ENCODE measurements at regions not wholly inside any gene's neighbourhood (a gene's known extent, or its start where the extent isn't known, plus 50 kb on each side); places are given as distances from the start of the nearest gene placed in this dataset.

- TF ChIP-seq STAT6 (CRISPR knock-in tag; conservative IDR thresholded peaks at IDR 0.05; ENCODE audit: low read depth) (no peak), AR (CRISPR knock-in tag; IDR thresholded peaks at IDR 0.05) (no peak), NFATC4 (CRISPR knock-in tag; IDR thresholded peaks at IDR 0.05) (no peak), ZNF532 (CRISPR knock-in tag; IDR thresholded peaks at IDR 0.05; ENCODE audit: borderline replicate concordance) (no peak), MLX (CRISPR knock-in tag; IDR thresholded peaks at IDR 0.05) (no peak), SMAD3 (CRISPR knock-in tag; IDR thresholded peaks at IDR 0.05; ENCODE audit: borderline replicate concordance) (no peak), NR1H2 (CRISPR knock-in tag; IDR thresholded peaks at IDR 0.05) (no peak), TP53 (CRISPR knock-in tag; IDR thresholded peaks at IDR 0.05) (no peak)
These were observed 491.7 kb downstream of the DHX35 start (continued) for GRCh38 chr20:39453890-39454289.

GRCh38 chr20:39452583-39453340, 490.6 kb downstream of the DHX35 start:
- no peaks in the 10 kb centered on the region; the same call in 1 of the 2 replicates for H3K27me3 Mint-ChIP-seq (ENCODE audit: low read depth)
- H3K4me1 Mint-ChIP-seq: peaks cover 16% of the 10 kb centered on the region
- DNase-seq (ENCODE audit: low spot score) (no peak), ATAC-seq (no peak)
- CTCF ChIA-PET: interaction anchor here (0.7 to 1.6 kb wide), 4 partner anchors 23 to 188 kb away, joined by 3 to 5 read pairs (median 4); no protein-coding TSS in a partner anchor
- POLR2A ChIA-PET: no interaction called here
- H3K36me3 Mint-ChIP-seq: no peaks in the 10 kb centered on the region
- TF ChIP-seq NR1H2 (CRISPR knock-in tag; IDR thresholded peaks at IDR 0.05): no peak
- TF ChIP-seq HMGA2 (CRISPR knock-in tag; IDR thresholded peaks at IDR 0.05): no peak
- TF ChIP-seq TCF7 (CRISPR knock-in tag; IDR thresholded peaks at IDR 0.05; ENCODE audit: low read depth): no peak
- TF ChIP-seq ATF2 (CRISPR knock-in tag; IDR thresholded peaks at IDR 0.05; ENCODE audit: borderline replicate concordance, low read depth): no peak
- TF ChIP-seq MYBL2 (CRISPR knock-in tag; IDR thresholded peaks at IDR 0.05): no peak
- TF ChIP-seq ZNF121 (CRISPR knock-in tag; IDR thresholded peaks at IDR 0.05): no peak
- TF ChIP-seq NFYB (CRISPR knock-in tag; conservative IDR thresholded peaks at IDR 0.05; ENCODE audit: low read depth): no peak
- no peak for TF ChIP-seq TP53 (CRISPR knock-in tag; IDR thresholded peaks at IDR 0.05)
- TF ChIP-seq ESRRA (CRISPR knock-in tag; IDR thresholded peaks at IDR 0.05; ENCODE audit: borderline replicate concordance): no peak
- no peak for TF ChIP-seq NFATC4 (CRISPR knock-in tag; IDR thresholded peaks at IDR 0.05)
- TF ChIP-seq FOXJ3 (CRISPR knock-in tag; IDR thresholded peaks at IDR 0.05; ENCODE audit: borderline replicate concordance): no peak
- no peak for TF ChIP-seq ELF4 (CRISPR knock-in tag; IDR thresholded peaks at IDR 0.05; ENCODE audit: low read depth)
- H3K9me3 Mint-ChIP-seq: peaks cover 3% of the 10 kb centered on the region; the same call in 1 of the 2 replicates
- H3K4me3 Mint-ChIP-seq: no peak overlapping the region
- H3K27ac Mint-ChIP-seq: no peak overlapping the region

Measured in WTC11 (cell line).